ENCODE measurements at regions not wholly inside any gene's neighbourhood (a gene's known extent, or its start where the extent isn't known, plus 50 kb on each side); places are given as distances from the start of the nearest gene placed in this dataset.

GRCh38 chr1:208855403-208855802, 611.2 kb upstream of the PLXNA2 start:
- H3K4me3 ChIP-seq (ENCODE audit: low read length) = no peak overlapping the region
- TF ChIP-seq CTCF (IDR thresholded peaks at IDR 0.05; ENCODE audit: insufficient read depth, low read depth, low read length, missing control alignments) = no peak
- DNase-seq (ENCODE audit: low read depth) = no peak

DNA sequence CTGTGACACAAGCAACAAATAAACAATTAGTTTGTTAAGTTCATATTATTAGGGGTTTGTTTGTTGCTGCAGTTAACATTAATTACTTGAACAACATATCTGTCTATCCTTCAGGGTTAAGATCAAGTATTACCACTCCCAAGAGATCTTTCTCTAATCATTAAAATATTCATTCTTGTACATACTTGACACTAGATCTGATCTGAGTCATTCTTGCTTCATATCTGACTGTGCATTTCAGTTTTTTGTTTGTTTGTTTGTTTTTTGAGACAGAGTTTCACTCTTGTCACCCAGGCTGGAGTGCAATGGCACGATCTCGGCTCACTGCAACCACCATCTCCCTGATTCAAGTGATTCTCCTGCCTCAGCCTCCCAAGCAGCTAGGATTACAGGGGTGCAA, 613.3 kb upstream of the PLXNA2 start:
- peak; percentile 74 for DNase-seq (ENCODE audit: low read depth)
- no peak for TF ChIP-seq CTCF (IDR thresholded peaks at IDR 0.05; ENCODE audit: insufficient read depth, low read depth, low read length, missing control alignments)
- no peak overlapping the region for H3K4me3 ChIP-seq (ENCODE audit: low read length)

- no peak overlapping the region for H3K4me3 ChIP-seq (ENCODE audit: low read length)
- TF ChIP-seq CTCF (IDR thresholded peaks at IDR 0.05; ENCODE audit: insufficient read depth, low read depth, low read length, missing control alignments) = no peak
- no peak for DNase-seq (ENCODE audit: low read depth)
Observed at GRCh38 chr1:208858738-208859137, 614.6 kb upstream of the PLXNA2 start.

GRCh38 chr1:208864366-208864965, 620.3 kb upstream of the PLXNA2 start:
- no peak overlapping the region for H3K4me3 ChIP-seq (ENCODE audit: low read length)
- no peak for TF ChIP-seq CTCF (IDR thresholded peaks at IDR 0.05; ENCODE audit: insufficient read depth, low read depth, low read length, missing control alignments)
- no peak for DNase-seq (ENCODE audit: low read depth)

GRCh38 chr1:208866386-208866955, 622.3 kb upstream of the PLXNA2 start:
- DNase-seq (ENCODE audit: low read depth) = no peak
- no peak for TF ChIP-seq CTCF (IDR thresholded peaks at IDR 0.05; ENCODE audit: insufficient read depth, low read depth, low read length, missing control alignments)
- no peak overlapping the region for H3K4me3 ChIP-seq (ENCODE audit: low read length)

DNA sequence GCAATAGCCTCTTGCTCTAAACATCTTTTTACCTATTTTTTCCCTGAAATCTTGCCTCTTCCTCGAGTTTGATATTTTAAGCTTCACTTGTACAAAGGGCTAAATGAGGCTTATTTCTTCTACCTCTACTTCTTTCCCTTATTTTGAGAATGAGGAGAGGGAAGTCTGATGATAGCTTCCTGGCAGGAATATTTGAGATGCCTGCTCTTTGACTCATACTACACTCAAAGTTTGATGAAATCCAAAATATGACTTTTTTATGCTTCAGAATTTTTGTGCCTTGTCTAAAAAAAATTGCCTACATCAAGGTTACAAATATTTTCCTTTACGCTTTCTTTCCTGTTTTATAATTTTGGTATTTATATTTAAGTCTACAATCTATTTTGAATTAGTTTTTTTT, 624.4 kb upstream of the PLXNA2 start:
- TF ChIP-seq CTCF (IDR thresholded peaks at IDR 0.05; ENCODE audit: insufficient read depth, low read depth, low read length, missing control alignments) = no peak
- no peak overlapping the region for H3K4me3 ChIP-seq (ENCODE audit: low read length)
- no peak for DNase-seq (ENCODE audit: low read depth)

- H3K4me3 ChIP-seq (ENCODE audit: low read length) = no peak overlapping the region
- DNase-seq (ENCODE audit: low read depth) = no peak
- TF ChIP-seq CTCF (IDR thresholded peaks at IDR 0.05; ENCODE audit: insufficient read depth, low read depth, low read length, missing control alignments) = no peak
Observed at GRCh38 chr1:208874915-208875314, 630.7 kb upstream of the PLXNA2 start.
